C4-2B (cell line): ENCODE measurements at regions not wholly inside any gene's neighbourhood (a gene's known extent, or its start where the extent isn't known, plus 50 kb on each side); places are given as distances from the start of the nearest gene placed in this dataset.

ENCODE experiments used
- CTCF ChIP-seq: fragments of 450-650 bp; conservative IDR thresholded peaks from 2 replicates; pipeline ENCODE4 v1.5.1; 2017; ENCODE audit warnings: mild to moderate bottlenecking
- ZFX ChIP-seq: fragments of 450-650 bp; IDR thresholded peaks from 2 replicates; pipeline ENCODE4 v1.6.1; 2017

- TF ChIP-seq CTCF (no peak), ZFX (no peak)
Measured at GRCh38 chr22:47777426-47777825, 1015.0 kb downstream of the TBC1D22A start.
